Neuron (in vitro differentiated cells): ENCODE measurements at regions not wholly inside any gene's neighbourhood (a gene's known extent, or its start where the extent isn't known, plus 50 kb on each side); places are given as distances from the start of the nearest gene placed in this dataset.

Experiments
- H2AFZ ChIP-seq: one replicate; pipeline ENCODE4 v1.6.1; 2013; ENCODE audit warnings: low read depth, mild to moderate bottlenecking, inconsistent platforms, low read length, moderate library complexity
- H3K27me3 ChIP-seq: one replicate; pipeline ENCODE4 v1.6.1; 2013; ENCODE audit warnings: low read length; ENCODE audit not compliant: insufficient read depth
- H3K36me3 ChIP-seq: one replicate; pipeline ENCODE4 v1.6.1; 2013; ENCODE audit warnings: low read length; ENCODE audit not compliant: insufficient read depth
- H3K4me1 ChIP-seq: one replicate; pipeline ENCODE4 v1.6.1; 2013; ENCODE audit warnings: low read length; ENCODE audit not compliant: insufficient read depth
- H3K4me3 ChIP-seq: 2 replicates; pipeline ENCODE4 v1.5.1; 2013; ENCODE audit warnings: mild to moderate bottlenecking, low read length, moderate library complexity
- H3K9me3 ChIP-seq: one replicate; pipeline ENCODE4 v1.6.1; 2013; ENCODE audit warnings: low read length

DNA sequence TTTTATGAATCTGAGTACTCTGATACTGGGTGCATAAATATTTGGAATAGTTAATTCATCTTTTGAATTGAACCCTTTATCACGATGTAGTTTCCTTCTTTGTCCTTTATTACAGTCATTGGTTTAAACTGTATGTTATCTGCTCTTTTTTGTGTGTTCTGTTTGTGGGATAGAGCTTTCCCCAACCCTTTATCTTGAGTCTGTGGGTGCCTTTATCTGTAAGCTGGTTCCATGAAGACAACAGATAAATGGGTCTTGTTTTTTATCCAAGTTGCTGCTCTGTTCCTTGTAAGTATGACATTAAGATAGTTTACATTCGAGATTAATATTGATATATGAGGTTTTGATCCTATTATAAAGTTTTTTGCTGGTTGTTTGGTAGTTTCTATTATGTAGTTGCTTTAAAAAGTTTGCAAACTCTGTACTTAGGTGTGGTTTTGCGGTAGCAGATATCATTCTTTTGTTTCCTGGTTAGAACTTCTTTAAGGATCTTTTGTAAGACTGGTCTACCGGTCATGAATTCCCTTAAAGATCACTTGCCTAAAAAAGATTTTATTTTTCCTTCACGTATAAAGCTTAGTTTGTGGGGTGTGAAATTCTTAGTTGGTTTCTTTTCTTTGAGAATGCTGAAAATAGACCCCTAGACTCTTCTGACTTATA, 1451.3 kb upstream of the SLC39A10 start:
- Histone ChIP-seq H3K4me1 (no peaks in the 10 kb centered on the region), H3K9me3 (no peaks in the 10 kb centered on the region), H2AFZ (no peak overlapping the region), H3K36me3 (no peaks in the 10 kb centered on the region), H3K4me3 (no peak overlapping the region), H3K27me3 (no peaks in the 10 kb centered on the region)

DNA sequence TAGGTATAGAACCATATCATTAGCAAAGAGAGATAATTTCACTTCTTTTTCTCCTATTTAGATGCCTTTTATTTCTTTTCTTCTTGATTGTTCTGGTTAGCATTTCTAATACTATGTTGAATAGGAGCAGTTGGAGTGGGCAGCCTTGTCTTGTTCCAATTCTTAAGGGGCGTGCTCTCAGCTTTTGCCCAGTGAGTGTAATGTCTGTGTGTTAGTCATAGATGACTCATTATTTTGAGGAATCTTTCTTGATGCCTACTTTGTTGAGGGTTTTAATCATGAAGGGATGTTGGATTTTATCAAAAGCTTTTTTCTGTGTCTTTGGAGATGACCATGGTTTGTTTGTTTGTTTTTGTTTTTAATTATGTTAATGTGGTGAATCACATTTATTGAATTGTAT, 1453.1 kb upstream of the SLC39A10 start:
- H2AFZ ChIP-seq, result no peak overlapping the region
- H3K4me1 ChIP-seq, result no peaks in the 10 kb centered on the region
- no peaks in the 10 kb centered on the region for H3K27me3 ChIP-seq
- H3K9me3 ChIP-seq, result no peaks in the 10 kb centered on the region
- H3K4me3 ChIP-seq, result no peak overlapping the region
- H3K36me3 ChIP-seq, result no peaks in the 10 kb centered on the region

- H3K27me3 ChIP-seq, result no peaks in the 10 kb centered on the region
- H3K9me3 ChIP-seq, result no peaks in the 10 kb centered on the region
- H3K4me1 ChIP-seq, result no peaks in the 10 kb centered on the region
- no peak overlapping the region for H3K4me3 ChIP-seq
- no peaks in the 10 kb centered on the region for H3K36me3 ChIP-seq
- H2AFZ ChIP-seq, result no peak overlapping the region
These were observed 1474.1 kb upstream of the SLC39A10 start for GRCh38 chr2:194182888-194183287.

GRCh38 chr2:194176134-194176533, 1480.9 kb upstream of the SLC39A10 start:
- Histone ChIP-seq H3K9me3 (no peaks in the 10 kb centered on the region), H3K27me3 (no peaks in the 10 kb centered on the region), H3K4me3 (no peak overlapping the region), H2AFZ (no peak overlapping the region), H3K4me1 (no peaks in the 10 kb centered on the region), H3K36me3 (no peaks in the 10 kb centered on the region)

GRCh38 chr2:194166818-194167217, 1490.2 kb upstream of the SLC39A10 start:
- H3K36me3 ChIP-seq, result no peaks in the 10 kb centered on the region
- H3K27me3 ChIP-seq, result no peaks in the 10 kb centered on the region
- no peak overlapping the region for H2AFZ ChIP-seq
- H3K9me3 ChIP-seq, result no peaks in the 10 kb centered on the region
- no peak overlapping the region for H3K4me3 ChIP-seq
- H3K4me1 ChIP-seq, result no peaks in the 10 kb centered on the region

GRCh38 chr2:194155431-194155830, 1501.6 kb upstream of the SLC39A10 start:
- no peak overlapping the region for H2AFZ ChIP-seq
- H3K9me3 ChIP-seq, result no peaks in the 10 kb centered on the region
- no peaks in the 10 kb centered on the region for H3K4me1 ChIP-seq
- no peak overlapping the region for H3K4me3 ChIP-seq
- H3K36me3 ChIP-seq, result no peaks in the 10 kb centered on the region
- H3K27me3 ChIP-seq, result no peaks in the 10 kb centered on the region

GRCh38 chr2:194151231-194151630, 1505.8 kb upstream of the SLC39A10 start:
- Histone ChIP-seq H3K27me3 (no peaks in the 10 kb centered on the region), H3K36me3 (no peaks in the 10 kb centered on the region), H3K4me1 (no peaks in the 10 kb centered on the region), H2AFZ (no peak overlapping the region), H3K4me3 (no peak overlapping the region), H3K9me3 (no peaks in the 10 kb centered on the region)

DNA sequence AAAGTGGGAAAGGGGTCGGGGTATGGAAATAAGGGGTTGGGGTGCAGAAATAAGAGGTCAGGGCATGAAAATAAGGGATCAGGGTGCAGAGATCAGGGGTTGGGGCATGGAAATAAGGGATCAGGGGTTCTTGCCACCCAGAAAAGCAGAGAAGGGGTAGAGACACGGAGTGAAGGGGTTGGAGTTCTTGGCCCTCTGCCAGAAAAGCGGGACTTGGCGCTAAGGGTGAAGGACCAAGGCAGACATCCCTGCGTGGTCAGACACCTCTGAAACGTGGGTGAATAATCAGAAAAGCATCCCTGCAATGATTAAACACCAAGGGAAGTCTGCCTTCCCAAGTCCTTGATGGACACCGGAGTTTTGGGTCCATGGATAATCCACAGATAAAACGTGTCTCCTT, 1521.6 kb upstream of the SLC39A10 start:
- no peaks in the 10 kb centered on the region for H3K27me3 ChIP-seq
- no peaks in the 10 kb centered on the region for H3K36me3 ChIP-seq
- H3K9me3 ChIP-seq, result no peaks in the 10 kb centered on the region
- no peaks in the 10 kb centered on the region for H3K4me1 ChIP-seq
- no peak overlapping the region for H3K4me3 ChIP-seq
- no peak overlapping the region for H2AFZ ChIP-seq

- no peaks in the 10 kb centered on the region for H3K9me3 ChIP-seq
- no peak overlapping the region for H2AFZ ChIP-seq
- no peaks in the 10 kb centered on the region for H3K36me3 ChIP-seq
- no peaks in the 10 kb centered on the region for H3K4me1 ChIP-seq
- no peak overlapping the region for H3K4me3 ChIP-seq
- no peaks in the 10 kb centered on the region for H3K27me3 ChIP-seq
These were observed 1528.2 kb upstream of the SLC39A10 start for GRCh38 chr2:194128810-194129209.

DNA sequence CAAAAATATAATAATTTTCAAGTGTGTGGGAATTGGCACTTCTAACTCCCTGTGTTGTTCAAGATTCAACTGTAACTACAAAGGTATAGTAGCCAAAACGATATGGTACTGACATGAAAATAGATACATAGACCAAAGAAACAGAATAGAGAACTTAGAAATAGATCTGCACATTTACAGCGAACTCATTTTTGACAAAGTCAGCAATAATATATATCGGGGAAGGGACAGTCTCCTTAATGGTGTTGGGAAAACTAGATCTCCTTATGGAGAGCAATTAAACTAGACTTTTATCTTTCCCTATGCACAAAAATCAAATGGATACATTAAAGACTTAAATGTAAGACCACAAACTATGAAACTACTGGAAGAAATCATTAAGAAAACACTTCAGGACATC, 1530.6 kb upstream of the SLC39A10 start:
- Histone ChIP-seq H3K36me3 (no peaks in the 10 kb centered on the region), H3K27me3 (no peaks in the 10 kb centered on the region), H2AFZ (no peak overlapping the region), H3K4me1 (no peaks in the 10 kb centered on the region), H3K4me3 (no peak overlapping the region), H3K9me3 (no peaks in the 10 kb centered on the region)

GRCh38 chr2:194116861-194117260, 1540.2 kb upstream of the SLC39A10 start:
- Histone ChIP-seq H3K36me3 (no peaks in the 10 kb centered on the region), H3K4me3 (no peak overlapping the region), H3K27me3 (no peaks in the 10 kb centered on the region), H3K4me1 (no peaks in the 10 kb centered on the region), H3K9me3 (no peaks in the 10 kb centered on the region), H2AFZ (no peak overlapping the region)

DNA sequence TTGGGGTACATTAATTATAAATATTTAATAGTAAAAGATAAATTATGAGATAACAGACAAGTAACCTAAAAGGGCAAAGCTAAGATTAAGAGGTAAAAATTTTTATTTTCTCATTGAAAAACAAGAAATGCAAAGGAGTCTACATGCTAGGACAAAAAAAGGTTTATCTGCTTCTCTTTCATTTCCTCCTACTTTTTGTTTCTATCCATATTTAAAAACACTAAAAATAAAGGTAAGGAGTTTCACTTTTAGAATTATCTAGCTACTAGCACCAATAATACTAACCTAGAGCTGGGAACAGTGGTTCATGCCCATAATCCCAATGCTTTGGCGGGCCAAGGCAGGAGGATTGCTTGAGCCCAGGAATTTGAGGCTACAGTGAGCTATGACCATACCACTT, 1551.7 kb upstream of the SLC39A10 start:
- H3K9me3 ChIP-seq, result no peaks in the 10 kb centered on the region
- peaks cover 4% of the 10 kb centered on the region for H3K4me1 ChIP-seq
- no peak overlapping the region for H3K4me3 ChIP-seq
- H2AFZ ChIP-seq, result no peak overlapping the region
- H3K36me3 ChIP-seq, result no peaks in the 10 kb centered on the region
- no peaks in the 10 kb centered on the region for H3K27me3 ChIP-seq

GRCh38 chr2:194104687-194105086, 1552.3 kb upstream of the SLC39A10 start:
- Histone ChIP-seq H3K4me3 (no peak overlapping the region), H3K27me3 (no peaks in the 10 kb centered on the region), H2AFZ (no peak overlapping the region), H3K9me3 (no peaks in the 10 kb centered on the region), H3K4me1 (peaks cover 6% of the 10 kb centered on the region), H3K36me3 (no peaks in the 10 kb centered on the region)

- H3K27me3 ChIP-seq, result no peaks in the 10 kb centered on the region
- no peaks in the 10 kb centered on the region for H3K9me3 ChIP-seq
- no peaks in the 10 kb centered on the region for H3K36me3 ChIP-seq
- peaks cover 6% of the 10 kb centered on the region for H3K4me1 ChIP-seq
- no peak overlapping the region for H2AFZ ChIP-seq
- no peak overlapping the region for H3K4me3 ChIP-seq
These were observed 1552.9 kb upstream of the SLC39A10 start for GRCh38 chr2:194103941-194104659.
